GDM1 (cell line): ENCODE measurements at regions not wholly inside any gene's neighbourhood (a gene's known extent, or its start where the extent isn't known, plus 50 kb on each side); places are given as distances from the start of the nearest gene placed in this dataset.
"Not testable (repeated sequence)": the region's sequence is repeated elsewhere in the genome, so short reads cannot be mapped to it uniquely, and the experiment has no call there.

Experiments used
- DNase-seq: peaks from one replicate; lab custom pipeline; 2025; lab: John Stamatoyannopoulos, UW

- no peak for DNase-seq
Measured at GRCh38 chrX:34576864-34577263, 80.2 kb downstream of the TMEM47 start.

GRCh38 chrX:34565981-34566380 is 91.1 kb downstream of the TMEM47 start:
- DNase-seq: no peak

DNA sequence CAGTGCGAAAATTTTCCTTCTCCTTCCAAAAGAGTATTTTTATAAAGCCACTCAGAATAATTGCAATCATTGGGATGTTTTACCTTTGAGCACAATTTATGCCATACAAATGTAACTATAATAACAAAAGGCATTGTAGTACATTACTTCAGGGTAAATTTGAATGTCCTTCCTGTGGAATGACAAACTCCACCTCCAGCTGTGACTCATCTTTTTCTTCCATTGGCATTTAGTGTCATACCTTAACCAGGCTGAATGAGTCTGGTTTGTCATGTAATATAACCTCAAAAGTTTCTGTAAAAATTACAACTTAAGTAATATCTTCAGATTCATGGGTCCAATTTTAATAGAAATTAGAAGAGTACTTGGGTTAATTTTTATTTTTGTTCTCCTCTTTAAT is 93.3 kb downstream of the TMEM47 start:
- no peak for DNase-seq

DNA sequence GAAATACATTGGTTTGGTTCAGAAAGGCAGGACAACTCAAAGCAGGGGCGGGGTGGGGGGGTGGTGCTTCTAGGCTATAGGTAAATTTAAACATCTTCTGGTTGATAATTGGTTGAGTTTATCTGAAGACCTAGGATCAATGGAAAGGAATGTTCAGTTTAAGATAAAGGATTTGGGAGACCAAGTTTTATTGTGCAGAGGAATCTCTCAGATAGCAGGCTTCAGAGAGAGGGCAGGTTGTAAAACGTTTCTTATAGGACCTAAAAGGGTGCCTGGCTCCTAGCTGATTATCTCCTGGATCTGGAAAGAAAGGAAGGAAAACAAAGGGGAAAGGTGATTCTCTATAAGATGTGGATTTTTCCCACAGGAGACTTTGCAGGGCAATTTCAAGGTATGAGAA is 94.0 kb downstream of the TMEM47 start:
- no peak for DNase-seq

DNA sequence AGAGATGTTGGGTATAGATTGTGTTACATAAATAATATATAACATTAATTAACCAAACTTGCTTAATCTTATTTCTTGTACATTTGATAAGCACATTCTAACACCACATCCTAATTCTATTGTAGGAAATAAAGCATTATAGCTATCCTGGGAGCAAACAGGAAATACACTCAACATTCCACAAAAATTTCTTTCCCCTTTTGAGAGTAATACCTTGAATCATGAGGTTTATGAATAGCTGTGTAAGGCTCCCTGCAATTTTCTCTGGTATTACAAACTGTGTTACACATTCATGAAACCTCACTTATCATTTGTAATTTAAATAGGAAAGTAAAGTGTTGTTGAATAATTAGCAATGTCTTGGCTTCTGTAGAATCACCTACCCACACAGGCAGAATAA is 95.1 kb downstream of the TMEM47 start:
- DNase-seq: no peak

DNA sequence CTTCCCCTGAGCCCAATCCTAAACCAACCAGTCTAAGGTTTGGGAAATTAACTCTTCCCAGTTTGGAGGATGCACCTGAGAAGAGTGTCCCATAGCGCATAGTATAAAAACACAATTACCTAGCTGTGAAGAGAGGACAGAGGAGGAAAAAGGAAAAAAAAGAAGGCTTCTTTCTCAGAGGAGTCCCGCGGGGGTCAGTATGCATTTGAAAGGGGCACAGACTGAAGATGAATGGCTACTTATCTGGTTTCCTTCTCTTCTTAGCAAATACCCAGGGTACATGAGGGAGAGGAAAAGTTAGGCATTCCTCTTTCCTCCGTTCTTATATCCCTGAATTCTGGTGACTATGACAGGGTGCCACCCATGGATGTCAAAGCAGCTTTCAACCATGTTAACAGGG is 96.9 kb downstream of the TMEM47 start:
- no peak for DNase-seq

DNA sequence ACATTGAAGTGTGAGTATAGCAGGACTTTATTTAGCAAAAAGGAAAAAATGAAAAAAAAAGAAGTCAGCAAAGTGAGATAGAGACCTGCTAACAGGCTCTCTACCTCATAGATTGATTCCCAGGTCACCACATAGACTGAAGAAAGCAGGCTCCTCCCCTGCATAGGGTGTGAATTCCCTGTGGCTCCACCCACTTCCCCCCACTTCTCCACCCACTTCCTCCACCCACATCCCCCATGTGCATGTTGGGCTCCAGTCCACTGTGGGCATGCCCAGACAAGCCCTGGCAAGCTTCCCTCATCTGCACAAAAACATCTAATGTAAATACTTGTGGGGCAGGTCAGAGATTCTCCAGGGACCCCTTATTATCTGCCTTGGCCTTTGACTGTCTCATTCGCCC is 97.8 kb downstream of the TMEM47 start:
- DNase-seq: peak; percentile 10

GRCh38 chrX:34557733-34558132 is 99.4 kb downstream of the TMEM47 start:
- no peak for DNase-seq

- no peak for DNase-seq
Measured at GRCh38 chrX:34555481-34555880, 101.6 kb downstream of the TMEM47 start.

GRCh38 chrX:34546366-34546765 is 110.7 kb downstream of the TMEM47 start:
- no peak for DNase-seq

- DNase-seq: no peak
Measured at GRCh38 chrX:34528081-34528480, 129.0 kb downstream of the TMEM47 start.

- no peak for DNase-seq
Measured at GRCh38 chrX:34521563-34521962, 135.5 kb downstream of the TMEM47 start.

DNA sequence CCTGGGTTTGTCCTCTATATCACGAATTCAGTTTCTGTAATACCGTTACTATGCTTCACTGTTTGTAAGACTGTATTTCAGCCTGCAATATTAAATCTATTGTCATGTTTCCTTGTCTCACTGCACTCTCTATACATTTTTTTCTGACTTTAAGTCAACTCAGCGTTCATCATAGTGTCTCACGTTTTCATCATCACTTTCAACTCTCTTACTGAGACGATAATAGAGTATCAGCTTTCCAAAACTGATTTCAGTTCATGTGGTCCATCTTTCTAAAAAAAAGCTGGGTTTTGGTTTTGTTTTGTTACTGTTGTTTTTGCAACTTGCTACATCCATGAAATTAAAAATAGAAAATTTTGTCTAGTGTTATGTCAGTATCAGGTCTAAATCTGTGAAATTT is 147.7 kb downstream of the TMEM47 start:
- no peak for DNase-seq

DNA sequence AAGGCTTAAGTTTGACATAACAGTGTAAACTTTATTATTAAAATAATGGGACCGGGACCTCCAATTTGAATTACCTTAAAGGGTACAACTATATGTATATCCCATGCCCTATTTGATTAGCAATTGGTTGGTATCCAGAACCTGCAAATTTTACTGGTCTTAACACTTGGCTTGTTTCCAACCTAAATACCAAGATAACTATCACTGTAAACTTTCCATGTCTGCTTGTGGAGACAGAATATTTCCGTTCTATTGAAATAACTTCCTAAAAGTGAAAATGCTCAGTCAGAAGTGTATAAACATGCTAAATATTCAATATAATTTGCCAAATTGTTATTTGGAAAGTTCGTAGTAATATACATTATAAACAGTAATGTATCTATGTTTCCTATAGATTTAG is 154.0 kb downstream of the TMEM47 start:
- no peak for DNase-seq

DNA sequence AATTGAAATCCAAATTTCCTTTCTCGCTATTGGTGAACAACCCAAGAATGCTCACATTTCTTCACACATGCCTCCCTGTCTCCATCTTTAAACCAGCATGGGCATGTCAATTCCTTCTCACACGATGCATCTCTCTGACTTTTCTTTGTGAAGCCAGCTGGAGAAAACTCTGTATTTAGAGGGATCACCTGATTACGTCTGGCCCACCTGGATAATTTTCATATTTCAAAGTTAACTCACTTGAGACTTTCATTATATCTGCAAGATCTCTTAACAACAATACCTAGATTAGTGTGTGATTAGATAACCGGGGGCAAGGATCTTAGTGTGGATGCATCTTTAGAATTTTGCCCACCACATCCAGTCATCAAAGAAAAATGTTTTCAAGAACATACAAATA is 164.0 kb downstream of the TMEM47 start:
- no peak for DNase-seq

- no peak for DNase-seq
Measured at GRCh38 chrX:34491126-34491525, 166.0 kb downstream of the TMEM47 start.

GRCh38 chrX:34487364-34487763 is 169.7 kb downstream of the TMEM47 start:
- no peak for DNase-seq

DNA sequence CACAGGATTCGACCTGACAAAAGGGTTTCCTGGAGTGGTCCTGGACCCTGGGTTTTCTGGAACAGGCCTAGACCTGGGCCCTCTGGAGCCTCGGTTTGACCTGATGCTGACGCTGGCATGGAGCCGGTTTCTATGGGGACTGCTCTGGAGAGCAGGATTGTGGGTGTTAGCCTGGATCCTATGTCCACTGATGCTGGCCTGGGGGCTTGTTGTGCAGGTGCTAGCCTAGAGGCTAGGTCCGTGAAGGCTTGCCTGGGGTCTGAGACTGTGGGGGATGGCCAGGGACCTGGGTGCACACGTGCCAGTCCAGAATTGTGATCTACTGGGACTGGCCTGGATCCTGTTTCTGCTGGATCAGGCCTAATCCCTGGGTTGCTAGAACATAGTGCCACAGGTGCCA is 173.1 kb downstream of the TMEM47 start:
- DNase-seq: no peak

DNA sequence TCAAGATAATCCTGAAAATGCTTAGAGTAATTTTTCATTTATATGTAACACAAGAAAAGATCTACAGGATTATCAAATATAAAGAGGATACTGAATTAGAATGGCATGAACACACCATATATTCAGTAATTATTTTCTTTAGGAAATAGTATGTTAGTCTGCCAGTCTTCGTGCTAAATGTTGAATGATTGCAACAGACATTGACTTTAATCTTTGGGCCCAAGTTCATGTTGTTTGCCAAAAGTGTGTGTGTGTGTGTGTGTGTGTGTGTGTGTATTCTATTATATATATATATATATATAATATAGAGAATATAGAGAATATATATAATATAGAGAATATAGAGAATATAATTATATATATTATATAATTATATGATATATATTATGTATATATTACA is 186.6 kb downstream of the TMEM47 start:
- no peak for DNase-seq

DNA sequence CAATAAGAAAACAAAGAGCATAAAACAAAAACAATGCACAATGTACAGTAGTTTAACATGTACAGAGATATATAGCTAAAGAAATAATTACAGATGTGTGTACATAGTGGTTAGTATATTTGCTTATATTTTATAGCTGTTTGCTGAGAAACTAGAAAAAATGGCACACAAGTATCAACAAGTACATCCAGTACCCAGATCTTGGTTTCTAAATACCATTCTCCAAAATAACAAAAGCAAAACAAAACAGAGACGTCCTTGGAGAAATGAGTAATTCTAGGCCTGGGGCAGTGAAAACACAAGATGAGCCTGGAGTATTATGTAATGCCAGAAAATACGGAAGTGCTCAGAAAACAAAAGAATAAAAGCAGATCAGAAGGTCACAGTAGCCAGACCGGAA is 189.6 kb downstream of the TMEM47 start:
- no peak for DNase-seq

DNA sequence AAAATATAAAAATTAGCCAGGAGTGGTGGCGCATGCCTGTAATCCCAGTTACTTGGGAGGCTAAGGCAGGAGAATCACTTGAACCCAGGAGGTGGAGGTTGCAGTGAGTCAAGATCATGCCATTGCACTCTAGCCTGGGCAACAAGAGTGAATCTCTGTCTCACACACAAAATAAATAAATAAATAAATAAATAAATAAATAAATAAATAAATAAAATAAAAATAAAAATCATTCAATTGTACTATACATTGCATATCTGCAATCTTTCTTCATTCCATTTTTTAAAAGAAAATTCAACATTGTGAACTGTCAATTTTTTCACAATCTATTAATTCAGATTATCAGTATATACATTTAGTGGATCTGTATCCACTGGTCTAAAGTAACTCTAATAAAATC is 193.9 kb downstream of the TMEM47 start:
- DNase-seq: not testable (repeated sequence)

- not testable (repeated sequence) for DNase-seq
Measured at GRCh38 chrX:34457850-34458249, 199.2 kb downstream of the TMEM47 start.

- DNase-seq: no peak
Measured at GRCh38 chrX:34437586-34437985, 219.5 kb downstream of the TMEM47 start.

GRCh38 chrX:34426334-34426733 is 230.8 kb downstream of the TMEM47 start:
- DNase-seq: no peak

- no peak for DNase-seq
Measured at GRCh38 chrX:34406580-34406979, 250.5 kb downstream of the TMEM47 start.
